HG03432 (cell line): ENCODE measurements at regions not wholly inside any gene's neighbourhood (a gene's known extent, or its start where the extent isn't known, plus 50 kb on each side); places are given as distances from the start of the nearest gene placed in this dataset.
"Not testable (repeated sequence)": the region's sequence is repeated elsewhere in the genome, so short reads cannot be mapped to it uniquely, and the experiment has no call there.

ENCODE experiments used
- ATAC-seq: cut with Tn5 transposase; IDR thresholded peaks from one replicate; pipeline ENCODE4 v1.9.1; 2021; ENCODE audit warnings: mild to moderate bottlenecking, moderate library complexity; ENCODE audit not compliant: unreplicated experiment

DNA sequence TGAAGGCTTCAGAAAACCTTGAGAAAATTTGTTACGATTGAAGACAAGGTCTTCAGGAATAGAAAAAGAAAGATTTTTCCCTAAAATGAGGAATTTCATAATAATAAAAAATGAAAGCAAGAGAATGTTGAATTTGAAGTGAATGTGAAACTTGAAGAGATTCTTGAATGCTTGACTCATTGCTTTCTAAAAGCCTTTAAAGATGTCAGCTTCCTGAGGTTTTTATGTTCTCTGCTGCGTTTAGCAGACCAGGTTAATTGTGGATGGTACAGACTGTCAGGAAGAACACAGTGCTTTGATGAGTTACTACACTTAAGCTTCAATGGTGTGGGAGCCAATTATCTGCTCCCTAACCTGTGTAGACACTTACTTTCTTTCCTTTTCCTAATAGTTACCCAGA, 96.3 kb upstream of the FNDC3A start:
- ATAC-seq: no peak

DNA sequence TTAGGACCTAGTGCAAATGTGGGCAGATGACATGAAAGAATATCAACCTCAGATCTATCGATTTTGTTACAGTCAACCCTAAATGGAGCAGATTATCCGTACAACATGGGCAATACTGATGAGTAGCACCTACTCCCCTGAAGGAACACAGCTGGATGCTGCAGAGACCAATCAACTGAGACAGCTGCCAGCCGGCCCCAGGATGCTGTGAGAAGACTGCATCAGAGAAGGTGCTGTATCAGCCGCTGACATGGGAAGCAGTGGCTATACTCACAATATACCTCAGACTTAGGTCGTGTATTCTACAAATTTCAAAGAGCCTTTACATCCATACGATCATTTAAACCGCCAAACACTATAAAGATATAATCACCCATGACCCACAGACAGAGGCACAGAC, 95.9 kb upstream of the FNDC3A start:
- no peak for ATAC-seq

DNA sequence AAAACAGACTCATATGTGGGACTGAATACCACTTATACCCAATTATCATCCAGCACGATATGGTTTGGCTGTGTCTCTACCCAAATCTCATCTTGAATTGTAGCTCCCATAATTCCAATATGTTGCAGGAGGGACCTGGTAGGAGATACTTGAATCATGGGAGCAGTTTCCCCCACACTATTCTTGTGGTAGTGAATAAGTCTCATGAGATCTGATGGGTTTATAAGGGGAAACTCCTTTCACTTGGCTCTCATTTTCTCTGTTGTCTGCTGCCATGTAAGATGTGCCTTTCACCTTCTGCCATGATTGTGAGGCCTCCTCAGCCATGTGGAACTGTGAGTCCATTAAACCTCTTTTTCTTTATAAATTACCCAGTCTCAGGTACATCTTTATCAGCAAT, 91.9 kb upstream of the FNDC3A start:
- ATAC-seq: not testable (repeated sequence)

DNA sequence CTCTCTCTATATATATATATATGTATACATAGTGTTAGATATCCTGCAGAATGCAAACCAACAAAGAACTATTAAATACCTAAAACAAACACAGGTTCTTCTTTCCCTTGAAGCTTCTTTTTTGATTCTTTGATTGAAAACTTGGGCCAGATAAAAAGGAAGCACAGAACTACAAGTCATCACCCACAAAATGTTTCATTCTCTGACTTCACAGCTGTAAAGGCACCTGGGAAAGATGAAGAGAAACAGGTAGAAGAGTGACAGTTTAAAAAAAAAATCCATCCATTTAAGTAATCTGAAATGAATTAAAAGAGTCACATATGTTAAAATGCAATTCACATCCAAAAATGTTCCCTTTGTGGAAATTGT, 90.7 kb upstream of the FNDC3A start:
- no peak for ATAC-seq

DNA sequence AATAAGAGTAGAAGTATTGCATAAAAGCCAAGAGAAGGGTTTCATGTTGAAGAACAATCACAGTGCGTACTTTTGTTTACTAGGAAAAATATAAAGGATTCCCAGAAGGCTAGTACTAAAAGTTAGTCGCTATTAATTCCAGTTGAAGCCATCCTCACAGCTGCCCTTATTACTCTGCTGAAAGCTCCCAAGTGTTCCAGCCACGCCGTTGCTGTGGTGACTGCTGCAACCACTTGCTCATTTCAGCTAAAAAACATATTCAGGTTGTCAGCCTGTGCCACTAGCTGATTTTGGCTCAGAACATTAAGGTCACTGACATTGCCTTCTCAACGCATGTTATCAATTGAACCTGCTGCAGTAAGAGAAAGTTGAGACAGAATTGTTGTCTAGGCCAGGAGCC, 87.1 kb upstream of the FNDC3A start:
- ATAC-seq: no peak

DNA sequence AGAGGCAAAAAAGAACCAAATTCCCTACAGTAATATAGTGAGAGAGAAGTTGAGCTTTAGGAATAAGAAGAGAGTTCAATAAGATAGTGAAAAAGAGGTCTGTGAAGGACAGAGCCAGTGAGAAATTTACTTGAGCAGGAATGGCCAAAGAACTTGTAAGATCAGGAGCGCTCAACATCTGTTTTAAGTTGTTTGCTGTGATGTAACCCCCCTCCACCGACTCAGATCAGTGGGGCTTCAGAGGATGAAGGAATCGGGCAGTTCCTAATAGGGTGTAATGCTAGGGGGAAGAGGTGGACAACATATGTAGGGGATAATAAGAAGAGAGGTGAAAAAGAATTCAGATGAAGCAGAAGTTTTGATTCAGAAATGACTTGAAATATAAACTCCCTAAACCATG, 85.3 kb upstream of the FNDC3A start:
- ATAC-seq: no peak

DNA sequence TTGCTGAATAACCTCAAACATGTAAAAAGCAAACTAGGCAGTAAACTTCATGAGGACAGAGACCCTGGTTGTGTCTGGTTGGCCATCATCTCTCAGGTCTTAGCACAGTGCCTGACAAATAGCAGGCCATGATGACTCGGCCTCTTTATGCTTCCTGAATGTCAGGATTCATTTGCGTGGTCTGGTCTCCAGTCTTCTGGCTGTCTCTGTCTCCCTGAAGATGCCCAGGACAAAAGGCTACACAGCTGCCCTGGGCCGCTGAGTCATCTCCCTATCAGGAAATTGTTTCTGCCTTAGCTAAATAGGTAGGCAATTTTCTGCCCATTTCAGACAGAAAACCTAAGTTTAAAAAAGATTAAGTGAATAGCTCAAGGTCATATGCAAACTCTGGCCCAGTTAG, 84.1 kb upstream of the FNDC3A start:
- no peak for ATAC-seq

DNA sequence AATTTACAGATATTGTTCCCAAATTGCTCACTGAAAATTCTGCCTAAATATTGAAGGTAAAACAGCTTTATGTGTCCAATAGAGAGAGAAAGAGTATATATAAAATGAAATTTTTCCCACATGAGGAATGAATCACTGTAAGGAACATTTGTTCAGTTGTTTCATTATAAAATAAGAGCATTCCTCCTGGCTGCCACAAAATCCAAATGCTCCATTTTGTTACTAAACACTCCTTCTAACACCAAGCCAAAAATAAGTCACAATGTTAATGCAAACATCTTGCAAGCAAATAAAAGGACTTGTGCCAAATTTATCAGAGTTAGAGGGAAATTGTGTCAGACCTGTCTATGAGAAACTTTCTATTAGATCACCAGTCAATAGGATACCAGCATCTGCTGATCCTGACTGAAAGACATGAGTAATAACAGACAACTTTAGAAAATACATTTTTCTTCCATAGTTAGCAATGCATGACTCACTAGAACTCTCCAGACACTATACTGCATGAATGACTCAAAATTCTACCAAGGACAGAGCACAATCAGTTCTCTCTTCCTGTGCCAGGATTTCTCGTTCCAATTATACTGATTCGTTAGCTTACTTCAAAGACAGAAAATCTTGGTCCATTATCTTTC, 83.5 kb upstream of the FNDC3A start:
- peak; percentile 97 for ATAC-seq

DNA sequence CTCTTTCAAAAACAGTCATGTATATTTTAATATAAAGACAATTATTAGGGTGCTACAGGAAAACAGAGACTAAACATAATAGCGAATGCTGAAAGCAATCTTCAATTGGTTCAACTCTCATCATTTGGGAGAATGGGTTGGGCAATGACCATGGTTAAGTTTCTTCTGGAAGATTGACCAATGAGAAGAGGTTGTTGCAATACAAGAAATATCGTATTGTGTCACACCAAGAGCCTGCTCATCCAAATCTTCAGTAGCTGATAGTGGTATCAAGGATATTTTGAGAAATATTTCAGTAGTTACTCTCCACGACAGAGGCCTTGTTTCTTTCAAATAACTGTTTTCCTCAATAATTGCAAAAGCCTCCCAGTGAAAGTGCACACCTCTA, 83.0 kb upstream of the FNDC3A start:
- no peak for ATAC-seq

DNA sequence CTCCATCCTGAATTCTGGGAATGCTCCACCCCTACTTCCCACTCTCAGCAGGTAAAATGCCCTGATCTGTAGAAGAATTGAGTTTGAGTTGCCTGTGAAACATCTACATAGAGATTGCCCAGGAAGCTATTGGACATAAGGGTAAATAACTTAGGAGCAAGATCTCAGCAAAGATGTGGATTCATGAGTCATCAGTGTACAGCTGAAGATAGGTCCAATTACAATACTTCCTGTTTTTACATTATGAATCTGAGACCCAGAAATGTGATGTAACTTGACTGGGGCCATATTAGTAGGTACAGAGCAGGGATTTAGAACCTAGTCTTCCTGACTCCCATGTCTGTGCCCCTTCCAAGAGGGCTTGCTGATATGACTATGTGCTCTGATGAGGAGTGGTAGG, 79.4 kb upstream of the FNDC3A start:
- ATAC-seq: no peak

DNA sequence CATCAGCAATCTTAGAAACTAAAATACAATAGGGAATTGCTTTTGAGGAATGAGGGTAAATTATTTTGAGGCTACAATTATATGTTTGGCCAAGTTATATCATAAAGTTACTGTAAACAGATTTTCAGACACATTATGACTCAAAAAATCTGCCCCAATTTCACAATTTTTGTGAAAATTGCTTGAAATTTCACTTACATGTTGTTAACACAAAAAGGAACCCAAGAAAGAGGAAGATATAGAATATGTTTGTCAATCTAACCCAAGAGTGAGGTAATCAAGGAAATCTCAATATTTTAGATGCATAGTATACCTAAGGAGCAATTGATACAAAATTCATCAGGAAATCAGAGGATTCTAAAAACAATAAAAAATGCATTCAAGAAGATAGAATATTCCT, 73.9 kb upstream of the FNDC3A start:
- no peak for ATAC-seq

DNA sequence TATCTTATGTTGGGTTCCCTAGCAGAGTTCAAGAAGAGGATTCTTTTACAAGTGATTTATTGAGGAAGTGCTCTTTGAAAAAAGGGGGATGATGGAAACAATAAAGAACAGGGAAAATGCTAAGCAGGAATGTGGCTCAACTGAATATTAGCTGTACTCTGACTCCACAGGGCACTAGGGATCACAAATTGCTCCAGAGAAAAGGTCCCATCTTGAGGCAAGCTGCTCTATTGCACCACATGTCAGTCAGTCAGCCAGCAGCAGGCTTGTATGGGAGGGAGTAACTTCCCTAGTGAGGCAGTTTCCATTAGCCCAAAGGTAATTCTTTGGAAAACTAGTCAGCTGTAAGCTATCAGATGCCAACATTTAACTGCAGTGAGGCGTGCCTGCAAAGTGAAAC, 73.3 kb upstream of the FNDC3A start:
- no peak for ATAC-seq

DNA sequence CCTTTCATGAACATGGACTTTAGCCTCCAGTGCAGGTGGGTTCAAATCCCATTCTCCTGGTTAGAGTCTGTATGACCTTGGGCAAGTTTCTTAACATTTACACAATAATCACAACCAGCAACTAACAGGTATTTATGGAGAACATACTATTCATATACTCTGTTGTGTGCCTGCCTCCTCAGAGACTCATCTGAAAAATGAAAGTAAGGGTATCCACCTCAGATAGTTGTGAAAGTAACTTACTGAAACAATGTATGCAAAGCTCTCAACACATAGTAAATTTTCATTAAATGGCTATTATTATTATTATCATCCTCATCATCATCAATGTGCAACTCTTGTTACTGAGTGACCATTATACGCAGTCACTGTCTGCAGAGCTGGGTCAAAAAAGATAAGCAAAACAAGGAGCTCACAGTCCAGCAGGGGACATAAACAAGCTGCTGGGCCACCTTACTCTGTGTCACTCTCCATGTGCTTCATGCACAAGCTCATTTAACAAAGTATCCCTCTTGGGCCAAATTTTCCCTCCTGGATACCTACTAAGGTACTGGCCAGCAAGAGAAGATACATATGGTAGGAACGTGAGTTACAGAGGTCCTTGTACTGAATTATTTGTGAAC, 70.9 kb upstream of the FNDC3A start:
- no peak for ATAC-seq

DNA sequence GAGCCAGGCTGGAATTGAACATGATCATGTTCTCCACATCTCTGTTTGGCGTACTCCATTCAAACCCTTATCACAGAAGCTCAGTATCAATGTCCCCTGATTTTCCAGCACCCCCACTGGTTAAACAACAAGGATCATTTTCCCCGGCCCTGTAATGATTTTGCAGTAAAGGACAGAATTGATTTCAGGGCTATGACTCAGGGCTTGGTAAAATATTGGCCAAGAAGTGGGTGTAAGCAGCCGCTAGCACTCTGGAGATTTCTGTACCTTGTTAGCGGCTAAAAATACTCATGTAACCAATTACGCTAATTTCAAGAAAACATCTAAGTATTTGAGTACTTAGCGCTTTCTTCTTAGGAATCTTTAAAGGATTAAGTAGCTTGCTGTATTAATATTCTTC, 69.5 kb upstream of the FNDC3A start:
- no peak for ATAC-seq

DNA sequence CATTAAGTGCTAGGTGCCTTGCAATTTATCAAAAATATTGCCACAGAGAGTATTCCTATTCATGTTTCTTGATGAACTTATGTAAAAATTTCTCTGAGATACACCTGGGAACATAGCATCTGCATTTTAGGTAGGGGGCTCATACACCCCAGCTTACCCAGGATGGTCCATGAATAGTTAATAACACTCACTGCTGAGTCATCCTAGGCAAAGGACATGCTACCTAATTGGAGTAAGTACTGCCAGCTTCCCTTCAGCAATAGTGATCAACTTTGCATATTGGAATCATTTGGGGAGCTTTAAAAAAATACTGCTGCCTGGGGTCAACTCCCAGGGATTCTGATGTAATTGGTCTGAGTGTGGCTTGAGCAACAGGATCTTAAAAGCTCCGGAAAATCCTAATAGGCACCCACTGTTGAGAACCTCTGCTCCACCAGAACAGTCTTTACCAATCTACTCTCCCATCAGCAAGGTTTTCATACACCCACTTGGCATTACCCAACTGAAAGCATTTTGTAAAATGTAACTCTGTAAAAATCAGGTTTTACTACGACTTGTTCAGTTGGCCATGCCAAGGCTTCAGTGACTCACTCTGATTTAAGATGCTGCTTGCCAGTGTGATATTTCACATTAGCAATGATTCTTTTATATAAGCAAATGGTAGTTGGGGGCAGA, 67.2 kb upstream of the FNDC3A start:
- no peak for ATAC-seq

DNA sequence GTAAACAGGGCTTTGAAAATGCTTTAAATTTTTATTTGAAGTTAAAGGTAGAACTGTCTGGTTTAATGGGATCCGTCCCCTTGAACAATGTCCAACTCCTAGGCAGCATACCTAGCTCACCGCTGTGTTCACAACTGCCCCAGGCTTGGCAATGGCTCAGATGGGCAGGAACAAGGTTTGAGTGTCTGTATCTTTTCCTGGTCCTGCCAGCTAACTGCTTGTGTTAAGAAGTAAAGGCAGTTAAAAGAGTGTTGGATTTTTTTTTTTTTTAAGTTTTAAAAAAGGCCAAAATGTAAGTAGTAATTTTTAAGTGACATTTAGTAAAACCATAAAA, 66.7 kb upstream of the FNDC3A start:
- ATAC-seq: no peak

DNA sequence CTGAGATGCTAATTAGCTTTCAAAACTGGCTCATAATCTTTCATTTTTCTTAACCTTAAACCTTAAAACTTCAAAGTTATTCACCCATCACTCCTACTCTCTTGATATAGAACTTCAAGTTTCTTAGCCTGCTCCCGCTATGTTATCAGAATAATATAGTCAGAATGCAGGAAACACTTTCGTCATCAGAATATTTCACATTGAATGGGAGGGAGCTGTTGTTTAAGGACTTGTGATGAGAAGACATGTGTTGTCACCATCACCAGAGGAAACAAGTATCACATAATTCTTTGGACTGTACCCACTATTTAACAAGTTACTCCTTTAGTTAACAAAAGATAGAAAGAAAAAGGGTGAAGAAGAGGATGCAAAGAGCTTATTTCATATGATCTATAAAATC, 65.0 kb upstream of the FNDC3A start:
- no peak for ATAC-seq

DNA sequence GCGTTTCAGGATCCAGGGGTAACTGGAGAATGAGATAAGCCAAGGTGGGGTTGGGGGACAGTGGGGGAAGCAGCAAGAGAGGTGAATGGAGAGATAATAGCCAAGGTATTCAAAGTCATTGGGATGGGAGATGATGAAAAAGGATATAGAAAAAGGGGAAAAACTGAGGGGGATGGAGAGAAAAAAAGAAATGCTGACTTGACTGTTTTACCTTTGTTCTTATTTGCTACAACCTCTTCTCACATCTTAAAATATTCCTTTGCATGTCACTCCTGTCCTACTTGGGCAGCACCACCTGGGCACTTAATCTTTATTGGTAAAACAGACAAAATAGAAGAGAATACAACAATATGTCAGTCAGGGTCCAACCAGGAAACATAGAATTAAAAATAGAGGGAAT, 56.0 kb upstream of the FNDC3A start:
- no peak for ATAC-seq

DNA sequence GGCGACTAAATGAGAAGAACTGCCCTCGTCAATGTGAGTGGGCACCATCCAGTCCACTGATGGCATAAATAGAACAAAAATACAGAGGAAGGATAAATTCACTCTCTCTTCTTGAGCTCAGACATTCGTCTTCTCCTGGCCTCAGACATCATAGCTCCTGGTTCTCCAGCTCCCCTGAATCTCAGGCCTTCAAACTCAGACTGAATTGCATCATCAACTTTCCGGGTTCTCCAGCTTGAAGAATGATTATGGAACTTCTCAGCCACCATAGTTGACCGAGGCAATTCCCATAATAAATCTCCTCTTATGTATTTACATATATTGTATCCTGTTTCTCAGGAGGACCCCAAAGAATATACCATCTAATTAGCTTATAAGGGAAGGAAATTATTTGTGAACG, 55.0 kb upstream of the FNDC3A start:
- ATAC-seq: no peak

DNA sequence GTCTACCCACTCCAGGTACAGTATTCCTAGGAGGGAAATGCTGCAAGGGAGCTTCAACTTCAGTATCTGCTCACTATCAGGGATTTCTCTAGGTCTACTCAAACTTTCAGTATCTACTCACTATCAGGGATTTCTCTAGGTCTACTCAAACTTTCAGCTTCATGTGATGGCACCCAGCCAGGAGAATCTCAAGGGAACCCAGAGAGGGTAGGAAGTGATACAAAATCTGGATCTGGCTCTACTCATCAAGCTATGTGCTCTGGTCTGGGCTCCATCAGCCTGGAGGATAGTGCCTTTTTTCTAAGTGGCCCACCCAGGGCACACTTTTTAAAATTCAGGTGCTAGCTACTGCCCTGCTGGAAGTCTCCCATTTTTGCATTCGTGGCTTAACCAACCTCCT, 52.3 kb upstream of the FNDC3A start:
- ATAC-seq: no peak

DNA sequence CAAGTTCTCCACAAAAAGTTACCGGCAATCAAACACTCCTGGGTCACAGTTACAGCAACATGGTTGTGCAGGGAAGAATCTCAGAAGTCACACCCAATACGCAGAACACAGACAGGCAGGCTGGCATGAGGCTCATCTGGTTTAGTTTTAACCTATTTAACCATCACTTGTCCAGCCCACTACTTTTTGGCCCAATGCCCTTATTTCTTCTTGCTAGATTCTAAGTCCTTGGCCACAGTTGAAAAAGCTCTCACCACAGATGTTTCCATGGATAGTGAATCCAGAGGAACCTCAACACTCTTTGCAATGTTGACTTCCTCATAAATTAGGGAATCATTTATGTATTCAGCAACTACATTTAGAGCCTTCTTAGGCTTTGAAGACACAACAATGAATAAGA, 50.7 kb upstream of the FNDC3A start:
- no peak for ATAC-seq
